ENCODE measurements at regions not wholly inside any gene's neighbourhood (a gene's known extent, or its start where the extent isn't known, plus 50 kb on each side); places are given as distances from the start of the nearest gene placed in this dataset.

DNA sequence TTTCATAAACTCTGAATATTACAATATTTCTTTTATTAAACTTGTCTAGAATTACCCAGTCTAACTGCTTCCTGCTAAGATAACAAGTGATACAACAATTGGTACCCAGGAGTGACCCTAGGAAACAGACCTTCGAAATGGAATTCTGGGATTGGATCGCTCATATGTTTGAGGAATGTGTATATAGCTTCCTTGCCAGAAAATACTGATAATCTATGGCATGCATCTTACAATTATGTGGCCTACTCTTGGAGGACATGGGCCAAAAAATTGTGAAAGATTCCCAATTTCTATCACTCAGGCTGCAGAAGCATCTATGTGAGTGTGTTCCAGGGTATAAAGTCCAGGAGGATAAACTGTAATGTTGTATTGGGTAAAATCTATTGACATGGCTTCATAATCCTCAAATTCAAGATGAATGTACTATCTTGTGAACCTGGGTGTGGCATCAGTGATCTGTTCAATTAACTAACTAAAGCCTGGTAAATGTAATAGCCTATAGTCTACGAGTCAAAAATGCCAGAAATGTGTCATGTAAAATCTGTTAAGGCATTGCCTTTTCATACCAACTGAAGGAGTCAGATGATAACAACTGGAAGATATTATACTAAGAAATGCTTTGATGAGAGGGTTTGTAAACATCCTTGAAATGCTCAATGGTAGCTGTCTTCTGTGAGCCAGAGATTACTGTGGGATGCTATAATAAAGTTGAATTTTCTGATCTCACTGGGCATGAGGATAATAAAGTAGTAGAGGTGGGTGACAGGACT is 1499.3 kb downstream of the PCDH7 start:
- no peaks in the 10 kb centered on the region for H3K36me3 Mint-ChIP-seq (ENCODE audit: low read depth)

GRCh38 chr4:32226204-32226603 is 1506.0 kb downstream of the PCDH7 start:
- no peak overlapping the region for H3K27ac ChIP-seq (ENCODE audit: low read depth in 1 of 2, low read length in 2 of 2)
- ChIA-PET POLR2A (no interaction called here), CTCF (no interaction called here)
- TF ChIP-seq CTCF (IDR thresholded peaks at IDR 0.05), result no peak
- H3K9me3 Mint-ChIP-seq, result peaks cover 6% of the 10 kb centered on the region
- H3K27me3 ChIP-seq (ENCODE audit: control insufficient read depth in 1 of 2, insufficient read depth in 2 of 2, low read length in 2 of 2), result no peaks in the 10 kb centered on the region
- intact Hi-C loops (cut with DNase I, micrococcal nuclease), result no loop called here
- no peaks in the 10 kb centered on the region for H3K27me3 Mint-ChIP-seq
- H3K9me3 ChIP-seq (ENCODE audit: control insufficient read depth in 1 of 2, insufficient read depth in 1 of 2, low read length in 2 of 2), result no peaks in the 10 kb centered on the region
- DNase-seq (no peak), ATAC-seq (ENCODE audit: poor library complexity) (no peak)
- no peak overlapping the region for H3K4me3 ChIP-seq (ENCODE audit: low read length)
- no peaks in the 10 kb centered on the region for H3K4me1 Mint-ChIP-seq (ENCODE audit: low read depth)
- no peaks in the 10 kb centered on the region for H3K4me1 ChIP-seq (ENCODE audit: insufficient read depth, low read length)
- no peaks in the 10 kb centered on the region for H3K36me3 Mint-ChIP-seq (ENCODE audit: low read depth)
- H3K27ac Mint-ChIP-seq, result no peak overlapping the region
- no peaks in the 10 kb centered on the region for H3K36me3 ChIP-seq (ENCODE audit: insufficient read depth, low read length)
- no peak overlapping the region for H3K4me3 Mint-ChIP-seq

More for the DNA sequence above, 1499.3 kb downstream of the PCDH7 start:
- H3K4me1 ChIP-seq (ENCODE audit: insufficient read depth, low read length), result no peaks in the 10 kb centered on the region
- H3K9me3 ChIP-seq (ENCODE audit: control insufficient read depth in 1 of 2, insufficient read depth in 1 of 2, low read length in 2 of 2), result peaks cover 0 to 20% of the 10 kb centered on the region in 2 experiments
- Mint-ChIP-seq H3K4me3 (no peak overlapping the region), H3K27ac (no peak overlapping the region), H3K9me3 (peaks cover 8% of the 10 kb centered on the region), H3K4me1 (ENCODE audit: low read depth) (no peaks in the 10 kb centered on the region), H3K27me3 (no peaks in the 10 kb centered on the region)
- no peaks in the 10 kb centered on the region for H3K27me3 ChIP-seq (ENCODE audit: control insufficient read depth in 1 of 2, insufficient read depth in 2 of 2, low read length in 2 of 2)
- no peak overlapping the region for H3K27ac ChIP-seq (ENCODE audit: low read depth in 1 of 2, low read length in 2 of 2)
- no peak for ATAC-seq (ENCODE audit: poor library complexity)
- ChIA-PET POLR2A (no interaction called here), CTCF (no interaction called here)
- DNase-seq, result no peak
- intact Hi-C loops (cut with DNase I, micrococcal nuclease), result no loop called here
- no peaks in the 10 kb centered on the region for H3K36me3 ChIP-seq (ENCODE audit: insufficient read depth, low read length)
- TF ChIP-seq CTCF (IDR thresholded peaks at IDR 0.05), result no peak
- H3K4me3 ChIP-seq (ENCODE audit: low read length), result no peak overlapping the region

DNA sequence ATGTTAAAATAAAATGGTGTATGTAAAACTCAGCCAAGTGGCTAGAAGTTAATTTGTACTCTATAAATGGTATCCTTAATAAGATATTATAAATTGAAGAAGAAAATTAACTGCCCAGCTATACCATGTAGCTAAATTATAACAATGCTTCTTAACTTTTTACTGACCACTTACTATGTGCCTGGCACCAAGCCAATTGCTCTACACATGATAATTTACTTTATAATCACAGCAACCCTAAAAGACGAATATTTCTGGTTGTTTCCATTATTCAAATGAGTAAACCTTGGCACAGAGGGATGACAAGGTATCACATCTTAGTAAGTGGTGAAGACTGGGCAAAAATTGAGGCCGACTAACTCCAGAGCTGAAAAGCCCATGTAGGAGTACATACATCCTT is 1506.6 kb downstream of the PCDH7 start:
- DNase-seq (no peak), ATAC-seq (ENCODE audit: poor library complexity) (no peak)
- H3K4me3 ChIP-seq (ENCODE audit: low read length), result no peak overlapping the region
- no peak for TF ChIP-seq CTCF (IDR thresholded peaks at IDR 0.05)
- H3K36me3 ChIP-seq (ENCODE audit: insufficient read depth, low read length), result no peaks in the 10 kb centered on the region
- H3K4me1 Mint-ChIP-seq (ENCODE audit: low read depth), result no peaks in the 10 kb centered on the region
- H3K27ac ChIP-seq (ENCODE audit: low read depth in 1 of 2, low read length in 2 of 2), result no peak overlapping the region
- no peaks in the 10 kb centered on the region for H3K27me3 ChIP-seq (ENCODE audit: control insufficient read depth in 1 of 2, insufficient read depth in 2 of 2, low read length in 2 of 2)
- H3K27me3 Mint-ChIP-seq, result no peaks in the 10 kb centered on the region
- no peaks in the 10 kb centered on the region for H3K4me1 ChIP-seq (ENCODE audit: insufficient read depth, low read length)
- ChIA-PET CTCF (no interaction called here), POLR2A (no interaction called here)
- no peak overlapping the region for H3K4me3 Mint-ChIP-seq
- no peak overlapping the region for H3K27ac Mint-ChIP-seq
- H3K9me3 ChIP-seq (ENCODE audit: control insufficient read depth in 1 of 2, insufficient read depth in 1 of 2, low read length in 2 of 2), result no peaks in the 10 kb centered on the region
- intact Hi-C loops (cut with DNase I, micrococcal nuclease), result no loop called here
- no peaks in the 10 kb centered on the region for H3K36me3 Mint-ChIP-seq (ENCODE audit: low read depth)
- peaks cover 6% of the 10 kb centered on the region for H3K9me3 Mint-ChIP-seq
